ENCODE measurements at regions not wholly inside any gene's neighbourhood (a gene's known extent, or its start where the extent isn't known, plus 50 kb on each side); places are given as distances from the start of the nearest gene placed in this dataset.

DNA sequence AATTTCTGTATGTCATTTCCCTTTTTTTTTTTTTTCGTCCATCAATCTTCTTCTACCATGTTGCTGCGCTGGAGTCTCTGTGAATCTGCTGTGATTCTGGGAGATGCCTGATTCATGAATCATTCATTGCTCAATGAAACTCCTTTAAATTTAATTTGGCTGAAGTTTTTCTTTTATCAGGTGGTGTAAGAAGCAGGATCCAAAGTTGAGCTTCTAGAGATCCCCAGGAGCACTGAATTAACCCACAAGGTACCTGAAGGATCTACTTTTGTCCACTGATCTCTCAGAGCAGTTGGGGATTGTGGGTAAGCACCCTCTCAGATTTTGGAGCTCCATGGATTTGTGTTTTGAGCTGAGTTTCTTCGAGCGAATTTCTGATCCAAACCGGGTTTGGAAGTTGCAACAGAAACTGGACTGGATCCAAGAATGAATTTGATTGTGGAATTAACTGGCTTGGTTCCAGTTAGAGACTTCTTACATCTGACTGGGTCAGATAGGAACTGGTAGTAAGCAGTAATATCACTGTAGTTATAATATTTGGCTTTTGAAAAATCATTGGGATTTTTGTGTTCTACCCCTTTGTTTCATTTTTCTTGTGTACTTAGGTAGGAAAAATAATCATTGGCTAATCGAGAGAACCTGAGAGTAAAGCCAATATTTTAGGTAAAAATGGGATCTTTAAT lies 447.8 kb upstream of the TOM1L1 start (continued):
- TF ChIP-seq TBL1XR1 (IDR thresholded peaks at IDR 0.05; ENCODE audit: low read depth, low read length) (no peak), HDAC6 (IDR thresholded peaks at IDR 0.05; ENCODE audit: unreplicated experiment) (no peak)

DNA sequence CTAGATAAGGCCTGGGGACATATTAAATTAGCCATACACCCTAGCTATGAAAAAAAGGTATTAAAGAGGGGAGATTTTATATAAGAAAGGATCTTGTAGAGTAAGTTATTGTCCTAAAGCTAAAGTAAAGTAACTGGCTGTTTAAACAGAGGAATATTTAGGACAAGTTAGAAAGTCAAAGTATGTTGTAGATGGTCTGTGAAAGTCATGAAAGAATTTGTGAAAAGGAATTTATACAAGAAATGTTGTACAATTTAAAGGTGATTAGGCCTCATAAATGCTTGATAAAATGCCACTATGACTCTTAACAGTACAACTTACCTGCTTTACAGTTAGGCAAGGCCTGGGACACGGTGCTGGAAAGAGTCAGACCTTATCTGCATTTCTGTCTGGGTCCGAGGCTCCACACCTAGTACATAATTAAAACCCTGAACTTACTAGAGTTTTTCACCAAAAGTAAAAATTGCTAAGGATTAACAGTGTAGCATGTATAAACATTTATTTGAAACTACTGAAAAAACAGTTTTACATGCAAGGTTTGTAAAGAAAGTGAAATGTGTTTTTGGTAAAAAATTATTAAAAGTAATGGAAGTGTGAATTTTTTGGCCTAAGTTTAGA lies 445.3 kb upstream of the TOM1L1 start:
- in situ Hi-C loops (cut with MboI) = no loop called here
- Histone ChIP-seq H3K27ac (ENCODE audit: control insufficient read depth, insufficient read depth) (no peak overlapping the region), H3K79me2 (ENCODE audit: control insufficient read depth, insufficient read depth, low read length) (no peaks in the 10 kb centered on the region), H3K36me3 (ENCODE audit: control insufficient read depth in 2 of 2, insufficient read depth in 2 of 2, low read length in 1 of 2) (no peaks in the 10 kb centered on the region), H4K20me1 (ENCODE audit: control insufficient read depth, insufficient read depth) (no peaks in the 10 kb centered on the region), H3K9me3 (replicated peaks; ENCODE audit: control insufficient read depth, insufficient read depth, low read length) (no peaks in the 10 kb centered on the region), H3K27me3 (replicated peaks in 1 of 2; ENCODE audit: control insufficient read depth in 2 of 2, insufficient read depth in 2 of 2, low read length in 1 of 2) (no peaks in the 10 kb centered on the region), H3K4me2 (ENCODE audit: control insufficient read depth, insufficient read depth) (no peak overlapping the region), H2AFZ (ENCODE audit: control insufficient read depth, low read depth, low read length) (no peak overlapping the region), H3K4me1 (ENCODE audit: control insufficient read depth, insufficient read depth, low read length) (no peaks in the 10 kb centered on the region), H3K9ac (ENCODE audit: control insufficient read depth, insufficient read depth, low read length) (no peak overlapping the region), H3K4me3 (no peak overlapping the region)
- no peak for DNase-seq (ENCODE audit: low read depth, low spot score)
- ChIA-PET RAD21 (ENCODE audit: unreplicated experiment) (no interaction called here), SMC1A (ENCODE audit: uncharacterized antibody, unreplicated experiment) (interaction anchor here (1.2 kb wide), 1 partner anchor 26 kb away, joined by 3 read pairs; no protein-coding TSS in a partner anchor), CTCF (no interaction called here), POLR2A (no interaction called here)
- BruUV-seq (replicated peaks) = no TSS peak
- WGBS (ENCODE audit: insufficient coverage, insufficient replicate concordance, low lambda C conversion rate, missing lambda C conversion rate) = 2% methylated on average over 2 of the region's 2 CpGs
- FAIRE-seq = no peak
- intact Hi-C loops (cut with micrococcal nuclease; ENCODE audit: unreplicated experiment) = no loop called here
- ATAC-seq = no peak
- TF ChIP-seq CBX3 (IDR thresholded peaks at IDR 0.05; ENCODE audit: borderline replicate concordance, low read depth) (no peak), BHLHE40 (IDR thresholded peaks at IDR 0.05; ENCODE audit: borderline replicate concordance in 1 of 2, low read depth in 2 of 2, low read length in 1 of 2) (no peak), FOXM1 (IDR thresholded peaks at IDR 0.05; ENCODE audit: low read depth, low read length) (no peak), BRCA1 (IDR thresholded peaks at IDR 0.05; ENCODE audit: low read depth, low read length) (no peak), MYC (IDR thresholded peaks at IDR 0.05; ENCODE audit: insufficient read depth, insufficient read length, insufficient replicate concordance, low read length, severe bottlenecking) (no peak), HDAC2 (IDR thresholded peaks at IDR 0.05) (no peak), TARDBP (IDR thresholded peaks at IDR 0.05; ENCODE audit: borderline replicate concordance) (no peak), CHD4 (IDR thresholded peaks at IDR 0.05) (no peak), MXI1 (IDR thresholded peaks at IDR 0.05; ENCODE audit: low read depth, low read length) (no peak), CBX5 (IDR thresholded peaks at IDR 0.05; ENCODE audit: low read depth) (no peak), NFYB (IDR thresholded peaks at IDR 0.05; ENCODE audit: insufficient read depth, low read depth, low read length) (no peak), CREB1 (IDR thresholded peaks at IDR 0.05; ENCODE audit: low read depth) (no peak), TCF3 (IDR thresholded peaks at IDR 0.05; ENCODE audit: borderline replicate concordance, insufficient read depth, low read depth, low read length) (no peak), RCOR1 (conservative IDR thresholded peaks at IDR 0.05; ENCODE audit: low read depth, low read length) (no peak)
- TF ChIP-seq, protein P1, sequence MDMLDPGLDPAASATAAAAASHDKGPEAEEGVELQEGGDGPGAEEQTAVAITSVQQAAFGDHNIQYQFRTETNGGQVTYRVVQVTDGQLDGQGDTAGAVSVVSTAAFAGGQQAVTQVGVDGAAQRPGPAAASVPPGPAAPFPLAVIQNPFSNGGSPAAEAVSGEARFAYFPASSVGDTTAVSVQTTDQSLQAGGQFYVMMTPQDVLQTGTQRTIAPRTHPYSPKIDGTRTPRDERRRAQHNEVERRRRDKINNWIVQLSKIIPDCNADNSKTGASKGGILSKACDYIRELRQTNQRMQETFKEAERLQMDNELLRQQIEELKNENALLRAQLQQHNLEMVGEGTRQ (IDR thresholded peaks at IDR 0.05; ENCODE audit: borderline replicate concordance, low read depth, low read length) = no peak
- TF ChIP-seq, protein P2, sequence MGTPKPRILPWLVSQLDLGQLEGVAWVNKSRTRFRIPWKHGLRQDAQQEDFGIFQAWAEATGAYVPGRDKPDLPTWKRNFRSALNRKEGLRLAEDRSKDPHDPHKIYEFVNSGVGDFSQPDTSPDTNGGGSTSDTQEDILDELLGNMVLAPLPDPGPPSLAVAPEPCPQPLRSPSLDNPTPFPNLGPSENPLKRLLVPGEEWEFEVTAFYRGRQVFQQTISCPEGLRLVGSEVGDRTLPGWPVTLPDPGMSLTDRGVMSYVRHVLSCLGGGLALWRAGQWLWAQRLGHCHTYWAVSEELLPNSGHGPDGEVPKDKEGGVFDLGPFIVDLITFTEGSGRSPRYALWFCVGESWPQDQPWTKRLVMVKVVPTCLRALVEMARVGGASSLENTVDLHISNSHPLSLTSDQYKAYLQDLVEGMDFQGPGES (IDR thresholded peaks at IDR 0.05) = no peak

Measured in GM12878 (cell line).